ENCODE measurements at regions not wholly inside any gene's neighbourhood (a gene's known extent, or its start where the extent isn't known, plus 50 kb on each side); places are given as distances from the start of the nearest gene placed in this dataset.
A peak's percentile ranks its signal among the peaks of the same experiment; 100 is the strongest.

DNA sequence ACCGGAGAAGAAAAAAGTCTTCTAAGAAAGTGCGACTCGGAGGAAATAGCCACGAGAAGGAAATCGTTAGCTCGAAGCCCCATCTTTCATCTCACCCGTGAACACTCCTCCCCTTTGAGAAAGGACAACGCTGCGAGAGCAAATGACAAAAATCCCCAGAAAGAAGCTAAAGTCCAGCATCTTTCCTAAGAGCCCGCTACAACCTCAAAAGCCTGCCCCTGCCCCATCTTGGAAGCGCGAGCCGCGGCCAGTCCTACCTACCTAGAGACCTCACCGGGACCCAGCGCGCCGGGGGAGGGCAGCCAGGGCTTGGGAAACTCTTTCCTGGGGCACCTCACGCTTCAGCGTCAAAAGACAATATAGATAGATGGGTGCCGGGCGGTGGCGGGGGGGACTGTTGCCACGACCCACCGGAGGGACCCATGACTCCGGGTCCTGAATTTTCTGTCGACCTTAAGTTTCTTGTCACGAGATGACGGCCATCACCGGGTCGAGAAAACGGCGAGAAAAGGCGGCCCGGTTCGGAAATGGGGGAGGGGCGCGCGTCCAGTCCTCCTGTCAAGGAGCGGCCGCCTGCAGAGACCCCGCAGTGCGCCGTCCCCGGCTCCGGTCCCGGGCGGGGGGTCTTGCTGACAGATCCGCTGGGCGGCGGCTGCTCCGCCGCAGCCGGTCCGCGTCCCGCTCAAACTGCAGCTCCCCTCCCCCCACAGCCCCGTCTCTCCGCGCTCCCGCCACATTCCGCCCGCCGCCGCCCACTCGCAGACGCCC is 65.9 kb downstream of the KCNRG start:
- no peaks in the 10 kb centered on the region for H3K9me3 ChIP-seq (ENCODE audit: low read depth)
- H3K4me3 ChIP-seq = peak overlapping the region; percentile 55
- no peaks in the 10 kb centered on the region for H3K9me2 ChIP-seq (replicated peaks; ENCODE audit: insufficient read depth)
- H3K79me2 ChIP-seq = peaks cover 68% of the 10 kb centered on the region
- peak overlapping the region; percentile 36 for H2AFZ ChIP-seq
- H3K4me2 ChIP-seq = peak overlapping the region; percentile 81
- H3K27me3 ChIP-seq = no peaks in the 10 kb centered on the region
- peaks cover 5% of the 10 kb centered on the region for H3K4me1 ChIP-seq (ENCODE audit: insufficient read depth)
- H4K20me1 ChIP-seq (ENCODE audit: insufficient read depth, poor library complexity, severe bottlenecking) = no peaks in the 10 kb centered on the region
- TF ChIP-seq, protein P1, sequence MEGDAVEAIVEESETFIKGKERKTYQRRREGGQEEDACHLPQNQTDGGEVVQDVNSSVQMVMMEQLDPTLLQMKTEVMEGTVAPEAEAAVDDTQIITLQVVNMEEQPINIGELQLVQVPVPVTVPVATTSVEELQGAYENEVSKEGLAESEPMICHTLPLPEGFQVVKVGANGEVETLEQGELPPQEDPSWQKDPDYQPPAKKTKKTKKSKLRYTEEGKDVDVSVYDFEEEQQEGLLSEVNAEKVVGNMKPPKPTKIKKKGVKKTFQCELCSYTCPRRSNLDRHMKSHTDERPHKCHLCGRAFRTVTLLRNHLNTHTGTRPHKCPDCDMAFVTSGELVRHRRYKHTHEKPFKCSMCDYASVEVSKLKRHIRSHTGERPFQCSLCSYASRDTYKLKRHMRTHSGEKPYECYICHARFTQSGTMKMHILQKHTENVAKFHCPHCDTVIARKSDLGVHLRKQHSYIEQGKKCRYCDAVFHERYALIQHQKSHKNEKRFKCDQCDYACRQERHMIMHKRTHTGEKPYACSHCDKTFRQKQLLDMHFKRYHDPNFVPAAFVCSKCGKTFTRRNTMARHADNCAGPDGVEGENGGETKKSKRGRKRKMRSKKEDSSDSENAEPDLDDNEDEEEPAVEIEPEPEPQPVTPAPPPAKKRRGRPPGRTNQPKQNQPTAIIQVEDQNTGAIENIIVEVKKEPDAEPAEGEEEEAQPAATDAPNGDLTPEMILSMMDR (IDR thresholded peaks at IDR 0.05; ENCODE audit: poor library complexity) = no peak
- TF ChIP-seq EZH2phosphoT487 (IDR thresholded peaks at IDR 0.05; ENCODE audit: low read depth, severe bottlenecking, unreplicated experiment) = peak; percentile 11
- no peaks in the 10 kb centered on the region for H3K36me3 ChIP-seq (replicated peaks; ENCODE audit: insufficient read depth, low read depth)
- DNase-seq (ENCODE audit: low spot score) = peak; percentile 71
- peak overlapping the region; percentile 77 for H3K27ac ChIP-seq
- WGBS (ENCODE audit: low lambda C conversion rate, missing lambda C conversion rate) = 1% methylated on average over 41 of the region's 67 CpGs

DNA sequence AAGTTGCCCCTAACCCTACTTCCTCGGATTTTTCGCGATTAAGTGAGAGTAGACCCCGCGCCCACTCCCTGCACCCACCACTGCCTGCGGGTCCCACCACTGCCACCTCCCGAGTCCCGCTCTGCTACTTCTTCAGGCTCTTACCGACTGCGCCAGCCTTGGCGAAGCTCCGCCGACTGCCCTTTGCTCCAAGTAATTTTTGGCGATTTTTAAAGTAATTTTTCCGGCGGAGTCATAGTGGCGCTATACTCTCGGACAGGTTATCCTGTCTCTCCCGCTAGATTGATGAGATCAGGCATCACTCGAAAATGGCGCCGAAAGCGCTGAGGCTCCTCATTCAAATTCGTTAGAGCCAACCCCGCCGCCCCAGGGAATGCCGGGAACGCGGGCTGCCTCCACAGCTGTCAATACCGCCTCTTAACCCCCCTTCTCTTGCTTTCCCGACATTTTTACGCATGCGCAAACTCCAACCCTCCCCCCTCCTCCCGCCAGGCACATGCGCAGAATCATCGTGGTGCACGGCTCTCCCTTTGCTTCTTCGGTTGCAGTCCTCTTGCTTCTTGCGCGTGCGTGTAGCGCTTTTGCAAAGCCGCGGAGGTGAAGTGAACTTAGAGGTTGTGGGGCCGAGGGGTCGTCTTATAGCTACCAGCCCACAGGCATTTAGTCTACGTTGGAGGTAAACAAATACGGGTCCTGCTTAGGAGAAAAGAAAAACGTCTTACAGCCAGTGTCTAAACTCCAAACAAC is 66.6 kb downstream of the KCNRG start:
- DNase-seq (ENCODE audit: low spot score) = peak; percentile 99
- Histone ChIP-seq H3K4me3 (peak overlapping the region; percentile 55), H3K79me2 (peaks cover 64% of the 10 kb centered on the region), H3K27ac (peak overlapping the region; percentile 77), H3K36me3 (replicated peaks; ENCODE audit: insufficient read depth, low read depth) (no peaks in the 10 kb centered on the region), H3K9me3 (ENCODE audit: low read depth) (no peaks in the 10 kb centered on the region), H3K4me2 (peak overlapping the region; percentile 83), H3K4me1 (ENCODE audit: insufficient read depth) (peaks cover 5% of the 10 kb centered on the region), H3K9me2 (replicated peaks; ENCODE audit: insufficient read depth) (no peaks in the 10 kb centered on the region), H2AFZ (peak overlapping the region; percentile 36), H4K20me1 (ENCODE audit: insufficient read depth, poor library complexity, severe bottlenecking) (no peaks in the 10 kb centered on the region), H3K27me3 (no peaks in the 10 kb centered on the region)
- WGBS (ENCODE audit: low lambda C conversion rate, missing lambda C conversion rate) = 1% methylated on average over 49 of the region's 49 CpGs
- TF ChIP-seq, protein P1 (IDR thresholded peaks at IDR 0.05; ENCODE audit: poor library complexity) = peak; percentile 32
- TF ChIP-seq EZH2 (IDR thresholded peaks at IDR 0.05; ENCODE audit: borderline replicate concordance) = no peak

DNA sequence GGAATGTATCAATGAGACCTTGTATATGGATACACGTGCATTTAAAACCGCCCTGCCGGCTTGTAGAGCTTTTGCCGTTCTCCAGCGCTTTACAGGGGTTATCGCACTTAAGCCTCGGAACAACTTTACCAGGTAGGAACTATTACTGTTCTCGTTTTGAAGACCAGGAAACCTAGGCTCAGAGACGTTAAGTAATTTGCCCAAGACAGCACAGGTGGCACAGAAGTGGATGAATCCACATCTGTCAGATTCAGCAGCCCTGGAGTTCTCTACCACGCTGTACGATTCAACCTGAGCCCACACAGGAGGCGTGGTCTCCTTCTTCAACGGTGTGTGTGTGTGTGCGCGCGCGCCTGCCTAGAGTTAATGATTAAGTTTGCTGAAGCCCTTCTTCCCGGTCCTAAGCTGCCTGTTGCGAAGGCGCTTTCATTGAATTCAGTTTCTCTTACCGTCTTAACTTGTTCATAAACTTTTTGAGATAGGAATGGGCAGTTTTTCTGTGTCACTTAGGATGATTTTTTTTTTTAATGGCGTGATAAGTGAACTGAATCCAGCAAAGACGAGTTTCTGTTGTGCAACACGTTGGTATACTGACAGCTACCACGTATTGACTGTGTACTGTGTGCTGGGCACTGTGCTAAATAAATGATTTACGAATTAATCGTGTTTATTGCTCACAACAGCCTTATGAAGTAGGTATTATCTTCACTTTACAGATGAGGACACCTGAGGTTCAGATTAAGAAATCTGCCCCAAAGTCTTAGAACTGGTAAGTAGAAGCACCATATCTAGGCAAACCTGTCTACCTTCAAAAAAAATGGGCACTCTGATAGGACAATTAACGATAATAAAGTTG is 67.4 kb downstream of the KCNRG start:
- Histone ChIP-seq H3K27ac (peak overlapping the region; percentile 72), H4K20me1 (ENCODE audit: insufficient read depth, poor library complexity, severe bottlenecking) (no peaks in the 10 kb centered on the region), H3K4me2 (peak overlapping the region; percentile 83), H3K79me2 (peaks cover 62% of the 10 kb centered on the region), H3K27me3 (no peaks in the 10 kb centered on the region), H3K4me1 (ENCODE audit: insufficient read depth) (peaks cover 5% of the 10 kb centered on the region), H3K9me2 (replicated peaks; ENCODE audit: insufficient read depth) (no peaks in the 10 kb centered on the region), H3K4me3 (peak overlapping the region; percentile 50), H3K36me3 (replicated peaks; ENCODE audit: insufficient read depth, low read depth) (no peaks in the 10 kb centered on the region), H2AFZ (peak overlapping the region; percentile 34), H3K9me3 (ENCODE audit: low read depth) (no peaks in the 10 kb centered on the region)
- TF ChIP-seq EZH2phosphoT487 (IDR thresholded peaks at IDR 0.05; ENCODE audit: low read depth, severe bottlenecking, unreplicated experiment) = no peak
- no peak for TF ChIP-seq EZH2 (IDR thresholded peaks at IDR 0.05; ENCODE audit: borderline replicate concordance)
- TF ChIP-seq, protein P1 (IDR thresholded peaks at IDR 0.05; ENCODE audit: poor library complexity) = no peak
- WGBS (ENCODE audit: low lambda C conversion rate, missing lambda C conversion rate) = 2% methylated on average over 28 of the region's 28 CpGs
- peak; percentile 94 for DNase-seq (ENCODE audit: low spot score)

All from hepatocyte (in vitro differentiated cells).